ENCODE measurements at regions not wholly inside any gene's neighbourhood (a gene's known extent, or its start where the extent isn't known, plus 50 kb on each side); places are given as distances from the start of the nearest gene placed in this dataset.

DNA sequence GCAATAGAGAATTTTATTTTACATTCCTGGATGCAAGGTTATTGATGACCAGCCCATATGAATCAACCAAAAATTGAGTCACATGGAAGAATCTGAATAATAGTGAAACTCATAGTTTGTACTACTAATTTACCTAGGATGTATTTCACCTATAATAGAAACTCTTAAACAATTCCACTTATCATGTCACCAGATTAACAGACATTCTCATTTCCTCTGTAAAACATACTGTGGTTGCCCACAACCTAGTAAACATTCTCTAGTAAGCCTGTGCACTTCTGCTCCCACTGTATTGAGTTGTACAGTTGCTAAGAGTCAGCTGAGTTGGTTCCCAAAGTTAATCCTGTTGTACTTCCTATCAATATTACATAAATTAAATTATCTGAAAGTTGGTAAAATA, 196.6 kb upstream of the TMTC1 start:
- TF ChIP-seq, protein P1, sequence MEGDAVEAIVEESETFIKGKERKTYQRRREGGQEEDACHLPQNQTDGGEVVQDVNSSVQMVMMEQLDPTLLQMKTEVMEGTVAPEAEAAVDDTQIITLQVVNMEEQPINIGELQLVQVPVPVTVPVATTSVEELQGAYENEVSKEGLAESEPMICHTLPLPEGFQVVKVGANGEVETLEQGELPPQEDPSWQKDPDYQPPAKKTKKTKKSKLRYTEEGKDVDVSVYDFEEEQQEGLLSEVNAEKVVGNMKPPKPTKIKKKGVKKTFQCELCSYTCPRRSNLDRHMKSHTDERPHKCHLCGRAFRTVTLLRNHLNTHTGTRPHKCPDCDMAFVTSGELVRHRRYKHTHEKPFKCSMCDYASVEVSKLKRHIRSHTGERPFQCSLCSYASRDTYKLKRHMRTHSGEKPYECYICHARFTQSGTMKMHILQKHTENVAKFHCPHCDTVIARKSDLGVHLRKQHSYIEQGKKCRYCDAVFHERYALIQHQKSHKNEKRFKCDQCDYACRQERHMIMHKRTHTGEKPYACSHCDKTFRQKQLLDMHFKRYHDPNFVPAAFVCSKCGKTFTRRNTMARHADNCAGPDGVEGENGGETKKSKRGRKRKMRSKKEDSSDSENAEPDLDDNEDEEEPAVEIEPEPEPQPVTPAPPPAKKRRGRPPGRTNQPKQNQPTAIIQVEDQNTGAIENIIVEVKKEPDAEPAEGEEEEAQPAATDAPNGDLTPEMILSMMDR (IDR thresholded peaks at IDR 0.05) = no peak
- intact Hi-C loops (cut with DNase I) = no loop called here
- no peak for DNase-seq
- Histone ChIP-seq H3K27ac (no peak overlapping the region), H3K36me3 (no peaks in the 10 kb centered on the region), H3K4me3 (no peak overlapping the region), H3K4me1 (no peaks in the 10 kb centered on the region), H3K9me3 (no peaks in the 10 kb centered on the region), H3K27me3 (no peaks in the 10 kb centered on the region)
- no peak for ATAC-seq
- no peak for FAIRE-seq

DNA sequence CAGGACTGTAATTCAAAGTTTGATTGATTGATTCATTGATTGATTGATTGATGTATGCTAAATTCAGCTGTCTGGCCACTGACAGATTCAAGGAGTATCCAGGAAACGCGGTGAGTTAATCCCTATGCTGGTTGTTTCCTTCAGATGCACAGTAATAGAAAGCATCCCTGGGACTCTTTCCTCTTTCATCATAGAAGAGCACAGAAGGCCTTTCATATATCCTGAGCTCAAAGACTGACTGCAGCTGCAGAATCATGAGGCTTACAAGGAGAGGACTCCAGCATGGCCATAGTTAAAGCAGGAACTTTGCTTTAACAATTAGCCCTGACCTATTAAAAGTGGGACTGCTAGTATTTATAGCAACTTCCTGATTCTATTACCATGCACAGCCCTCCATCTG, 187.7 kb upstream of the TMTC1 start:
- H3K27ac ChIP-seq = no peak overlapping the region
- no peak for DNase-seq
- H3K4me3 ChIP-seq = no peak overlapping the region
- no peak for ATAC-seq
- no peaks in the 10 kb centered on the region for H3K36me3 ChIP-seq
- WGBS, 2 donors = 64 to 68% methylated on average over 2 of the region's 2 CpGs
- H3K4me1 ChIP-seq = no peaks in the 10 kb centered on the region
- intact Hi-C loops (cut with DNase I) = no loop called here
- TF ChIP-seq, protein P1 (IDR thresholded peaks at IDR 0.05) = no peak
- FAIRE-seq = no peak
- H3K9me3 ChIP-seq = no peaks in the 10 kb centered on the region
- H3K27me3 ChIP-seq = peaks cover 0 to 2% (median 0%) of the 10 kb centered on the region in 4 donors

DNA sequence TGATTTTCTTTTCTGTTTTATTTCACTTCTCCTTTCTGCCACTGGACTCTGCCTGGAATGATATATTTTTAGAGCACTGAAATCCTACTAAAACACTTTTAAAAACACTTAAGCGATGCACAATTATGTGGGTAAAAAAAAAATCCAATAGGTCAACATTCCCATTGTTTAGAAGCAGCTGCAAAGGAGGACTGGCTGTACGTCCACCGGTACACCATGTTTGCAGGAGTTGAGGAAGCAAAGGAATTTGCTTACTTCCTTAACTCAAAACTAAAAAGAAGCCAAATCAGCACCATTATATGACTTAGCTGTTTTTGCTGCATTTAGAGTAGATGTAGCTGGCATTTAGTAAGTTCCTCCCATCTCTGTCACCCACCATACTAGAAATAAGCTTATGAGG, 186.8 kb upstream of the TMTC1 start:
- no peak overlapping the region for H3K4me3 ChIP-seq
- H3K36me3 ChIP-seq = no peaks in the 10 kb centered on the region
- intact Hi-C loops (cut with DNase I) = no loop called here
- H3K27ac ChIP-seq = no peak overlapping the region
- no peaks in the 10 kb centered on the region for H3K9me3 ChIP-seq
- peaks cover 0 to 2% (median 0%) of the 10 kb centered on the region in 4 donors for H3K27me3 ChIP-seq
- ATAC-seq = no peak
- no peak for DNase-seq
- no peak for FAIRE-seq
- WGBS, 2 donors = 30 to 33% methylated on average over 3 of the region's 3 CpGs
- TF ChIP-seq, protein P1 (IDR thresholded peaks at IDR 0.05) = no peak
- no peaks in the 10 kb centered on the region for H3K4me1 ChIP-seq

- intact Hi-C loops (cut with DNase I) = no loop called here
- no peak overlapping the region for H3K27ac ChIP-seq
- no peaks in the 10 kb centered on the region for H3K36me3 ChIP-seq
- no peaks in the 10 kb centered on the region for H3K9me3 ChIP-seq
- no peaks in the 10 kb centered on the region for H3K4me1 ChIP-seq
- DNase-seq = no peak
- TF ChIP-seq, protein P1 (IDR thresholded peaks at IDR 0.05) = no peak
- 72 to 83% methylated on average over 6 of the region's 6 CpGs for WGBS, 2 donors
- FAIRE-seq = no peak
- ATAC-seq = no peak
- H3K27me3 ChIP-seq = no peaks in the 10 kb centered on the region
- H3K4me3 ChIP-seq = no peak overlapping the region
These were observed 178.7 kb upstream of the TMTC1 start for GRCh38 chr12:29962276-29963035.

- H3K4me1 ChIP-seq = no peaks in the 10 kb centered on the region
- no peak overlapping the region for H3K4me3 ChIP-seq
- WGBS, 2 donors = 62 to 63% methylated on average over 4 of the region's 4 CpGs
- TF ChIP-seq, protein P1 (IDR thresholded peaks at IDR 0.05) = no peak
- DNase-seq (no peak), ATAC-seq (no peak), FAIRE-seq (no peak)
- H3K9me3 ChIP-seq = no peaks in the 10 kb centered on the region
- H3K27ac ChIP-seq = no peak overlapping the region
- intact Hi-C loops (cut with DNase I) = no loop called here
- H3K36me3 ChIP-seq = no peaks in the 10 kb centered on the region
- no peaks in the 10 kb centered on the region for H3K27me3 ChIP-seq
These were observed 177.5 kb upstream of the TMTC1 start for GRCh38 chr12:29961231-29961630.
